Ureter (tissue), 1 donor: ENCODE measurements at regions not wholly inside any gene's neighbourhood (a gene's known extent, or its start where the extent isn't known, plus 50 kb on each side); places are given as distances from the start of the nearest gene placed in this dataset.

Experiments used
- DNase-seq: peaks from one replicate; pipeline ENCODE4 v3.0.0-alpha.2; 2020; ENCODE audit warnings: low spot score
- donor health status: DM: yes; HTN: yes; CAD: no.

GRCh38 chr10:117638200-117638599 is 95.7 kb downstream of the EMX2 start:
- DNase-seq = no peak

GRCh38 chr10:117638664-117639200 is 96.2 kb downstream of the EMX2 start:
- no peak for DNase-seq

GRCh38 chr10:117640406-117640805 is 97.9 kb downstream of the EMX2 start:
- no peak for DNase-seq

DNA sequence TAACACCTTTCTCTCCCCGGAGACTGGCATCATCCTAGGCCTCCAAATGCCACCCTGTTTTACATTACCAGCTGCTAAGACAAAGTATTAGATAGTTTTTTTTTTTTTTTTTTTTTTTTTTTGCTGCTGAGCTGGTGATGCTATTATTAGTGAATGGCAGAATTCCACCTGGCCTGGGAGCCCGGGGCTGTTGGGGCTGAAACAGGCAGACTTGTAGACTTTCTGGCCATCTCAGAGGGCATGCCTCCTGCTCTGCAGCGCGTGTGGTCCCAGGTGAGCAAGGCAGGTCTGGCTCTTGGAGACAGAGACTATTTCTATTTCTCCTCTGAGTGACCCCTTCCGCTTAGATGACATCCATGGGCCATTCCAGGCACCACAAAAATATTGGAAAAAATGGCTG is 104.2 kb downstream of the EMX2 start:
- DNase-seq = no peak

DNA sequence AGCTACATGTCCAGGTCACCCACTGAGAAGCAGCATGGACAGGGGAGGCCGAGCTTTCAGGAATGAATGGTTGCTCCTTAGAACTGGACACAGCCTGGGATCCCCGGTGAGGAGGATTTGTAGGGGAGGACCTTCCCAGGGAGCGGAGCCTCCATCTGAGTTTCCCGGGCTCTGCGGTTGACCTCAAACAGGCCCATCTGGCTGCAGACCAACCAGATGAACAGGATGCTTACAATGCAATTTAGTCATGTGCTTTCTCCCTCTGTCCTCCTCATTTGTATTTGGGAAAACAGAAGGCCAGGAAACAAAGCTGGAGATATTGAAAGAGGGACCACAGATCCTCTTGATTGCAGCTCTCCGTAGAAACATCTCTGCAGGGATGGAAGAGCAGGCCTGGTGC is 104.8 kb downstream of the EMX2 start:
- no peak for DNase-seq

- DNase-seq = no peak
Observed at GRCh38 chr10:117651121-117651520, 108.6 kb downstream of the EMX2 start.

DNA sequence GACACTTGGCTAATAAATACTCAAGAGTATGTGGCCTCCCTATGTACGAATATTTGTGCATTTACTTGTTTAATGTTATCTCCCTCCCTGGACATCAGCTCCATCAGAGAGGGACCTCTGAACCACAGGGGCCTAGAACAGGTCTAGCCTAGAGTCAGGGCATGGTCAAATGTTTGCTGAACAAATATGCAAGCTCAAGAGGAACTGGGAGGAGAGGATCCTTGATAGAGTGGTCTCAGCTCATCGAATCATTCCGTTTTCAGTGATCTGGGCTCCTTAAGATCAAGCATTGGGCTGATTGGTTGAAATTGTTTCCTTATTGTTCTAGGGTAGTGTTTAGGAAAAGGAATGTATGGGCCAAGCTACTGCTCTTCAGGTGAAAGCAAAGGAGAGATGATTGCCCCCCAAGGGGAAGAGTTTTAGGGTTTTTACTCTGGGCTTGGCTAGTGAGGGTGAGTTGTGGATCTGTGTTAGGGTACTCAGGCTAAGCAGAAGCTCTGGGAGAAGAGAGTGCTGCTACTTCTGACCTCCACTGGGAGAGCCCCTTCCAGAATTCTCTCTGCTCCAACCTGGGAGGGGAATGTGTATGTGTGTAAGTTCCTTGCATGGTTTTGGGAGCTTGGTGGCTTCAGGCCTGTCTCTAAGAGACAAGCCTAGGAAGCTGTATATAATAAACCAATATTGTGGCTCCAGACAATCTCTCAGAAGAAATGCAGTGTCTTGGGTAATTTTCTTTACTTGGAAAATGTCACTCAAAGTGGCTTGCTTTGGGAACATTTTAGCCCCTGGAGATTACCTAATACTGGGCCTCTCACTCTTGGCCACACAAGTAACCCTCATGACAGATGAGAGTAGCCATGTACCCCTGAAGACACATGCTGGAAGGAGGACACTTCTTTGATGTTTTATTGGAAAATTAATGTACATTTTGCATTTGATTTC is 110.0 kb downstream of the EMX2 start:
- no peak for DNase-seq

DNA sequence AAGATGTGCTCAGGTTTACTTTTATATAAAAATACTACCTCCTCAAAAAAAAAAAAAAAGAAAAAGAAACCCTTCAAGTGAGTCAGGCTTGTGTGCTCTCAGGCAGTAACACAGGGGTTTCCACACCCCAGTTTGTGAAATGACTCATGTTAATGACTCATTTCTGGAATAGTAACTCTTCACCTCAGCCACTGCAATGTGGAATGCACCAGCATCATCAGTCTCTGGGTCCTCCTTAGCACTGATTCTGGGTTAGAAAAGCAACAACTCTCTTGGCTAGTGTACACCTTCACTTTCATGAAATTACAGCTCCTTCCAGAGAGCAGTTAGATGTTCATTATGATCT is 110.6 kb downstream of the EMX2 start:
- DNase-seq = peak; percentile 53

DNA sequence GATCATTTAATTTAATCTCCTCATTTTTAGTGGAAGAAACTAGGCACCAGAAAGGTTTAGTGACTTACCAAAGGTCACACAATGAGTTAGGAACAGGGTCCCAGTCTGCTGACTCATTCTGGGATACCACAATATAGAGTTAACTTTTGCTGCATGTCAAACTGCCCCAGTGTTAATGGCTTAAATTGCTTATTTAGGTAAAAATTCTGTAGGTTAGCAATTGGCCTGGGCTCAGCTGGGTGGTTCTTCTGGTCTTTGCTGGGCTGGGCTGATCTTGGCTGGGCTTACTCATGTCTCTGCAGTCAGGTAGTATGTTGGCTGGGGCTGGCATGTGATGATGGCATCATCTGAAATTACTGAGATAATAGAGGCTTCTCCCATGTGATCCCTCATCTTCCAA is 111.6 kb downstream of the EMX2 start:
- DNase-seq = no peak

GRCh38 chr10:117656385-117657367 is 114.1 kb downstream of the EMX2 start:
- DNase-seq = no peak

DNA sequence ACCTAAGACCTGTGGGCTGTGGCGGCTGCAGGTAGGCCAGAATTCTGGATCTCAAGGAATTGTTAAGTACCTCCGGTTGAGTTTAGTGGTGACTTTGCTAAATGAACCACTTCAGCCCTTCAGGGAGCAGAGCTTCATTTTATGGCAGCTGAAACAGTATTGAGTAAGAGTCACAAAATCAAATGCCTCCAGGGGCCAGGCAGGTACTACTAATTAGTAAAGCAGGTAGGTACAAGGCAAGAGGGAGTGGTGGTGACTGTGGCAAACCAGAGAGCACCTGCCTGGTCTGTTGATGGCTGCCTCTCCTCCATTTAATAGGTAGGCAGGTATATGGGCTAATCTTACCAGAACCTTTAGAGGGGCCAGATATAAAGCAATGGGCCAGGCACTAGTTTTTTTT is 118.8 kb downstream of the EMX2 start:
- DNase-seq = no peak

- DNase-seq = no peak
Observed at GRCh38 chr10:117662126-117662525, 119.6 kb downstream of the EMX2 start.

DNA sequence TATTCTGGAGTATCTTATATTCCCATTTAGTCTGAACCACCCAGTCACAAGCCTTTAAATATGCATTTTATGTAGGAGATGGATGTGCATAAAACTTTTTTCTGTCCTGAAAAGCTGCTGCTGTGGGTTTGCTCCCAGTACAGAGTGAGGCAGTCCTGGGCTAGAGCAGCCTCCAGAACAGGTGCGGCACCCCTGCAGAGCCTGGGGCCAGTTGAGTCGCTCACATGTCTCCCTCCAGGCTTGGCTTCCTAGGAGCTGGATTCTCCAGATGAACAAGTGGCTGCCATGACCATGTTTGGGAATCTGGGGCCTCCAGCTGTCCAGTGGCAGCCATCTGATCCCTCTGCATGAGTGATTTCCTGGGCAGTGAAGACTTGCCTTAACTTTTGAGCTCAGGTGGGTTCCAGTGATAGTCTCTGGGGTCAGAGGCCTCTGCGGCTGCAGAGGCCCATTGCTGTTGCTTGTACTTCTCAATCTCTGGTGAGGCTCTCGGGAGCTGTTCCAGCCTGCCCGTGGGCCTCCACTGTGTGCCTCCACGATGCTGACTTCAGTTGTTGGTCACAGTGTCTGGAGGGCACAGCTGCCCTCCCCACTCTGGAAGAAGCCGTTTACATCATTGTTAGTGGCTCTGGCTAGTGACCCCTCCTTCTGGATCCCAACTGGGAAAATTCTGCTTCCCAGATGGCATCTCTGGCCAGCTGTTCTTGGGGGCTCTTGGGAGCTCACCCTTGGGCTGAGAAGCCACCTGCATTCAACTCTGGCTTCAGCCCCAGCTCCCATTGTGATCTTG is 120.4 kb downstream of the EMX2 start:
- no peak for DNase-seq

DNA sequence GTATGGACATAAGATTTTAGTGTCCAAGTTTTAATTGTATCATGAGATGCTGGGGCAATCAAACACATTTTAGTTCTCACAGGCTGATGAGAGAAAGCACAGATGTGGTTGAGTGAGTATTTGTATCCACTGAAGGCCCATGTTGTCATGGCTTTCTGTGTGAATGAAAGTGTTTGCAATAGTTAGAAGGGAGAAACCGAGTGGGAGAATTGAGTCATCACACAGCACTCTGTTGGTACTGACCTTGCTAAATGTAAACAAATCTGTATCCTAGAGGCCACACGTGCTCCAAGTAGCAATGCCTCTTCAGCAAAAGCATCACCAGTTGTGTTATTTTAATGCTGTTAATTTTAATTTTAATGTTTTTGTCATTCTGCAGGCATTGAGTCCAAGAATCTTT is 121.2 kb downstream of the EMX2 start:
- DNase-seq = no peak

DNA sequence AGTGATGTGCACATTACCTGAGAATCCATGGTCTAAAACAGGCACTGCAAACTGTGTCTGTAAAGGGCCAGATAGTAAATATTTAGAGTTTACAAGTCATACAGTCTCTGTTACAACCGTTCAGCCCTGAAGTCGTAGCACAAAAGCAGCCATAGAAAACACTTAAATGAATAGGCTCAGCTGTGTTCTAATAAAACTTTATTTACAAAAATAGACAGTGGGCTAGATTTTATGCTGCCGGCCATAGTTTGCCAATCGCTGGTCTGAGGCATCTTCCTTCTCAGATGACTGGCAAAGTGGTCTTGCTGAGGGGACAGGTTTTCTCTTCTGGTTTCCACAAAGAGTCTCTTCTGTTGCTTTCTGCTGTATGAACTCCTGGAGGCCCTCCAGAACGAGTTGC is 121.7 kb downstream of the EMX2 start:
- no peak for DNase-seq

GRCh38 chr10:117666166-117666565 is 123.6 kb downstream of the EMX2 start:
- no peak for DNase-seq

- no peak for DNase-seq
Observed at GRCh38 chr10:117666965-117667364, 124.4 kb downstream of the EMX2 start.

DNA sequence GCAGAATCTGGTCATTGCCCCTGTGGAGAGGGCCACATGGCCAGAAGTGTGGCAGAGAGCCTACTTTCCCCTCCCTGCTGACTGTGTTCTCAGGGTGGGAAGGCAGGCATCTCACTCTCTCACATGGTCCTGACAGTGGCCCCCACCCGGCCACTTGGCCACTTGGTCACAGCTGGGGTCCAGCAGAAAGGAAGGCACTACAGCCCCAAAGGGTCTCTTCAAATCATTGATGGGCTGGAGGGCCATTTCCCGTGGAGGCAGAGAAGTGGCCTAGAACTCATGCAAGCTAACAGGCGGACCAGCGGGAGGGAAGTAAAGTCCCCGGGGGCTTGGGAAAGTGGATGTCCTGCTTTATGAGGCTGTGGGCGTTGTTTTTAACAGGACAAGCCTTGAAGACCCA is 125.3 kb downstream of the EMX2 start:
- DNase-seq = no peak

DNA sequence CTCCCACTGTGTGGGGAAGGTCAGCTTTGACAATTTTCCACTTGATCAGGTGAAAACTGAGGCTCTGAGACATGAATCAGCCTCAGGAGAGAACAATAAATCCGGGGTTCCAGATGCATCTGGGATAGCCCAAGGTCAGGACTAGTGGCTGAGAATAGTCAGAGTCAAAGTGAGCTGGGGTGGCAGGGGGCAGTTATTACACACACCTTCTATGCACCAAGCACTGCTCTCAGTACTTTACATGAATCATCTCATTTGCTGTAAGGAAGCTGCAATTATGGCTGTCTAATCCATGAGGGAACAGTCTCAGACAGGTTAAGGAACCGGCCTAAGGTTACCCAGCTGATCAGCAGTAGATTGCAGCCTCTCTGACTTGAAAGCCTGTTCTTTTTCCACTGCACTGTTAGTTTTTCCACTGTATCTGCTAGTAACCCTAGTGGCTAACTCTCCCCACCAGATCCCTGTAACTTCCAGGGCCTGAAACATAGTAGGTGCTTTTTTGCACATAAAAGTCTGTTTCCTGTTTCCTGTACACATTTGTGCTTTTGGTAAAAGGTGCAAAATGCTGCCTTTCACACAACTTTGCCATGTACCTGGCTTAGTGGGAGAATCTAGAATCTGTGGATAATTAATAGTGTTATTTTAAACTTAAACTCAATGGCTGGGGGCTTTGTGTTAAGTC is 125.9 kb downstream of the EMX2 start:
- no peak for DNase-seq

- DNase-seq = no peak
Observed at GRCh38 chr10:117669122-117669521, 126.6 kb downstream of the EMX2 start.
